GM23338 (cell line): ENCODE measurements at regions not wholly inside any gene's neighbourhood (a gene's known extent, or its start where the extent isn't known, plus 50 kb on each side); places are given as distances from the start of the nearest gene placed in this dataset.

Source experiments
- CREB1 ChIP-seq: fragments of 250-450 bp; sonication (Bioruptor Pico); IDR thresholded peaks from 2 replicates; pipeline ENCODE4 v1.5.0; 2020; ENCODE audit warnings: low read depth, mild to moderate bottlenecking, moderate library complexity
- CTCF ChIP-seq, 2 experiments: fragments of 200-600 bp in 1 of 2; sonication (generic) in 1 of 2; conservative IDR thresholded peaks; 2 replicates each; pipeline versions ENCODE4 v1.5.1 to v1.6.1; 2016 to 2017; ENCODE audit warnings: antibody characterized with exemption in 2 of 2, low read depth in 2 of 2, mild to moderate bottlenecking in 2 of 2, moderate library complexity in 1 of 2
- ETS1 ChIP-seq: IDR thresholded peaks from 2 replicates; pipeline ENCODE4 v1.6.1; 2016; ENCODE audit warnings: antibody characterized with exemption
- REST ChIP-seq: IDR thresholded peaks from one replicate; pipeline ENCODE4 v1.6.1; 2018; ENCODE audit warnings: antibody characterized with exemption; ENCODE audit not compliant: unreplicated experiment
- ZNF114 ChIP-seq: fragments of 250-450 bp; sonication (Bioruptor Pico); IDR thresholded peaks from 2 replicates; pipeline ENCODE4 v1.5.0; 2020; ENCODE audit warnings: mild to moderate bottlenecking, moderate library complexity
- ZNF331 ChIP-seq: fragments of 250-450 bp; sonication (Bioruptor Pico); IDR thresholded peaks from 2 replicates; pipeline ENCODE4 v1.5.0; 2020; ENCODE audit warnings: low read depth, mild to moderate bottlenecking, moderate library complexity
- ZNF462 ChIP-seq: fragments of 250-450 bp; sonication (Bioruptor Pico); IDR thresholded peaks from 2 replicates; pipeline ENCODE4 v1.5.0; 2020; ENCODE audit warnings: mild to moderate bottlenecking, moderate library complexity

GRCh38 chr1:79822053-79822452, 815.5 kb upstream of the ADGRL4 start (continued):
- TF ChIP-seq ZNF462 (no peak), ETS1 (no peak), ZNF331 (CRISPR knock-in tag) (no peak), CTCF (conservative IDR thresholded peaks at IDR 0.05; ENCODE audit: low read depth in 2 of 2) (no peak), CREB1 (CRISPR knock-in tag) (no peak), ZNF114 (CRISPR knock-in tag) (no peak), REST (no peak)
